ENCODE measurements at regions not wholly inside any gene's neighbourhood (a gene's known extent, or its start where the extent isn't known, plus 50 kb on each side); places are given as distances from the start of the nearest gene placed in this dataset.
"Not testable (repeated sequence)": the region's sequence is repeated elsewhere in the genome, so short reads cannot be mapped to it uniquely, and the experiment has no call there.

GRCh38 chr9:2354856-2355696 lies 266.5 kb upstream of the VLDLR start:
- DNase-seq (ENCODE audit: low spot score) = no peak

GRCh38 chr9:2355697-2355983 lies 265.9 kb upstream of the VLDLR start:
- DNase-seq (ENCODE audit: low spot score) = no peak

GRCh38 chr9:2356041-2356790 lies 265.4 kb upstream of the VLDLR start:
- DNase-seq (ENCODE audit: low spot score) = no peak

- DNase-seq (ENCODE audit: low spot score) = no peak
These were observed 261.6 kb upstream of the VLDLR start for GRCh38 chr9:2359891-2360471.

GRCh38 chr9:2362150-2362549 lies 259.4 kb upstream of the VLDLR start:
- no peak for DNase-seq (ENCODE audit: low spot score)

GRCh38 chr9:2363138-2363745 lies 258.3 kb upstream of the VLDLR start:
- no peak for DNase-seq (ENCODE audit: low spot score)

- DNase-seq (ENCODE audit: low spot score) = no peak
These were observed 257.8 kb upstream of the VLDLR start for GRCh38 chr9:2363781-2364180.

GRCh38 chr9:2367970-2368369 lies 253.6 kb upstream of the VLDLR start:
- DNase-seq (ENCODE audit: low spot score) = peak; percentile 29

GRCh38 chr9:2373648-2374047 lies 247.9 kb upstream of the VLDLR start:
- DNase-seq (ENCODE audit: low spot score) = no peak

- no peak for DNase-seq (ENCODE audit: low spot score)
These were observed 246.5 kb upstream of the VLDLR start for GRCh38 chr9:2375114-2375513.

- DNase-seq (ENCODE audit: low spot score) = no peak
These were observed 244.5 kb upstream of the VLDLR start for GRCh38 chr9:2377117-2377516.

GRCh38 chr9:2377834-2378233 lies 243.8 kb upstream of the VLDLR start:
- no peak for DNase-seq (ENCODE audit: low spot score)

- DNase-seq (ENCODE audit: low spot score) = no peak
These were observed 243.3 kb upstream of the VLDLR start for GRCh38 chr9:2378266-2378665.

- DNase-seq (ENCODE audit: low spot score) = no peak
These were observed 242.8 kb upstream of the VLDLR start for GRCh38 chr9:2378816-2379215.

- no peak for DNase-seq (ENCODE audit: low spot score)
These were observed 236.8 kb upstream of the VLDLR start for GRCh38 chr9:2384741-2385140.

- DNase-seq (ENCODE audit: low spot score) = no peak
These were observed 235.8 kb upstream of the VLDLR start for GRCh38 chr9:2385746-2386145.

- DNase-seq (ENCODE audit: low spot score) = no peak
These were observed 235.0 kb upstream of the VLDLR start for GRCh38 chr9:2386566-2386965.

- DNase-seq (ENCODE audit: low spot score) = no peak
These were observed 234.4 kb upstream of the VLDLR start for GRCh38 chr9:2387166-2387565.

- DNase-seq (ENCODE audit: low spot score) = no peak
These were observed 232.2 kb upstream of the VLDLR start for GRCh38 chr9:2389404-2389803.

GRCh38 chr9:2390028-2390427 lies 231.6 kb upstream of the VLDLR start:
- DNase-seq (ENCODE audit: low spot score) = no peak

- DNase-seq (ENCODE audit: low spot score) = not testable (repeated sequence)
These were observed 230.0 kb upstream of the VLDLR start for GRCh38 chr9:2391509-2392132.

GRCh38 chr9:2394087-2394741 lies 227.4 kb upstream of the VLDLR start:
- DNase-seq (ENCODE audit: low spot score) = not testable (repeated sequence)
